ENCODE measurements at regions not wholly inside any gene's neighbourhood (a gene's known extent, or its start where the extent isn't known, plus 50 kb on each side); places are given as distances from the start of the nearest gene placed in this dataset.

GRCh38 chr13:50345804-50346203 lies 330.6 kb downstream of the KCNRG start:
- no peak for TF ChIP-seq CTCF (conservative IDR thresholded peaks at IDR 0.05)
- H3K27ac Mint-ChIP-seq, result no peak overlapping the region
- Histone ChIP-seq H3K4ac (ENCODE audit: low read depth, low read length) (no peak overlapping the region), H4K20me1 (ENCODE audit: control insufficient read depth, insufficient read depth, insufficient read length) (no peaks in the 10 kb centered on the region), H4K91ac (ENCODE audit: insufficient read length, low read depth, low read length) (no peak overlapping the region), H3K4me1 (ENCODE audit: insufficient read depth, low read length) (no peaks in the 10 kb centered on the region; the same call in 1 of the 2 replicates), H4K8ac (replicated peaks; ENCODE audit: insufficient read length, low read depth, low read length) (no peak overlapping the region), H2BK120ac (ENCODE audit: low read depth, low read length, poor library complexity, severe bottlenecking) (no peak overlapping the region), H3K79me1 (ENCODE audit: insufficient read depth, low read depth, low read length, poor library complexity, severe bottlenecking) (no peaks in the 10 kb centered on the region), H2BK5ac (ENCODE audit: insufficient read length, low read length) (no peak overlapping the region), H3K18ac (ENCODE audit: insufficient read length, low read depth, low read length) (no peak overlapping the region), H3K23ac (ENCODE audit: insufficient read length, low read depth, low read length) (no peak overlapping the region), H3K4me2 (ENCODE audit: insufficient read depth, insufficient read length, low read length) (no peak overlapping the region), H3K79me2 (ENCODE audit: insufficient read depth, low read length) (no peaks in the 10 kb centered on the region), H3K27me3 (ENCODE audit: insufficient read depth, low read length) (no peaks in the 10 kb centered on the region), H3K14ac (ENCODE audit: insufficient read depth, low read length) (no peak overlapping the region), H3K9me3 (ENCODE audit: control insufficient read depth, low read depth, low read length) (no peaks in the 10 kb centered on the region), H2BK15ac (ENCODE audit: low read depth, low read length) (no peak overlapping the region), H2BK20ac (ENCODE audit: low read depth, low read length, poor library complexity, severe bottlenecking) (no peak overlapping the region), H3K9ac (ENCODE audit: extremely low read depth, insufficient read length, low read length) (no peak overlapping the region), H2BK12ac (ENCODE audit: insufficient read length, low read depth, low read length) (no peak overlapping the region), H2AFZ (ENCODE audit: low read length) (no peak overlapping the region), H3T11ph (ENCODE audit: low read length) (no peak overlapping the region), H3K23me2 (ENCODE audit: insufficient read length, low read depth, low read length, poor library complexity, severe bottlenecking) (no peaks in the 10 kb centered on the region), H4K5ac (ENCODE audit: insufficient read length, low read depth, low read length) (no peak overlapping the region), H3K56ac (ENCODE audit: insufficient read length, low read depth, low read length) (no peak overlapping the region), H3K27ac (ENCODE audit: insufficient read length, low read depth, low read length) (no peak overlapping the region), H2AK5ac (ENCODE audit: insufficient read length, low read length) (no peak overlapping the region)
- no peaks in the 10 kb centered on the region for H3K9me3 Mint-ChIP-seq
- no peaks in the 10 kb centered on the region; a peak in 1 of 7 replicates for H3K36me3 Mint-ChIP-seq (ENCODE audit: insufficient read depth in 1 of 3, low read depth in 3 of 3)
- no peak for DNase-seq
- H3K4me1 Mint-ChIP-seq, result peaks cover 20 to 27% of the 10 kb centered on the region in 2 experiments
- H3K27me3 Mint-ChIP-seq (ENCODE audit: low read depth), result peaks cover 4% of the 10 kb centered on the region
- H3K4me3 Mint-ChIP-seq, result no peak overlapping the region
- WGBS (ENCODE audit: extremely low coverage, insufficient read length, low lambda C conversion rate), result no CpG with 5 or more reads among the region's 1 CpG

All from H9 (cell line).